Esophagus muscularis mucosa (tissue), 4 donors: ENCODE measurements at regions not wholly inside any gene's neighbourhood (a gene's known extent, or its start where the extent isn't known, plus 50 kb on each side); places are given as distances from the start of the nearest gene placed in this dataset.

ENCODE experiments used
- CTCF ChIP-seq, 3 experiments: fragments of 200-600 bp in 2 of 3; fragments of 450-650 bp in 1 of 3; sonication (generic) in 2 of 3; IDR thresholded peaks; one replicate each; pipeline ENCODE4 v1.5.1; 2017 to 2019; ENCODE audit warnings: antibody characterized with exemption in 3 of 3, mild to moderate bottlenecking in 2 of 3, moderate library complexity in 1 of 3
- EP300 ChIP-seq: sonication (generic); formaldehyde crosslinking; IDR thresholded peaks from one replicate; pipeline ENCODE4 v1.6.1; 2017; ENCODE audit warnings: antibody characterized with exemption
- POLR2A ChIP-seq: fragments of 450-650 bp; IDR thresholded peaks from one replicate; pipeline ENCODE4 v1.6.1; 2017; ENCODE audit warnings: antibody characterized with exemption, moderate library complexity, mild to moderate bottlenecking, low read depth
- POLR2AphosphoS5 ChIP-seq, 2 donors: sonication (generic); formaldehyde crosslinking; IDR thresholded peaks; one replicate each; pipeline ENCODE4 v1.6.1; 2017; ENCODE audit warnings: antibody characterized with exemption in 2 of 2

GRCh38 chr9:2489838-2490314 is 131.7 kb upstream of the VLDLR start:
- TF ChIP-seq CTCF (IDR thresholded peaks at IDR 0.05) (no peak), POLR2A (no peak), EP300 (no peak), POLR2AphosphoS5 (IDR thresholded peaks at IDR 0.05) (no peak)
